SK-N-SH (cell line): ENCODE measurements at regions not wholly inside any gene's neighbourhood (a gene's known extent, or its start where the extent isn't known, plus 50 kb on each side); places are given as distances from the start of the nearest gene placed in this dataset.

Source experiments
- CTCF ChIA-PET: fragments of 300-600, 350-600 bp; formaldehyde crosslinking; extraction: SDS; loops from one replicate; lab custom pipeline; 2021; lab: Yijun Ruan, JAX
- POLR2A ChIA-PET: fragments of 350-600 bp; sonication (Branson Sonifier 250); formaldehyde crosslinking; extraction: SDS; loops from one replicate; lab custom pipeline; 2020; ENCODE audit warnings: antibody characterized with exemption, inconsistent platforms; lab: Yijun Ruan, JAX
- DNase-seq: peaks from one replicate; pipeline ENCODE4 v3.0.0; 2012
- H2AFZ ChIP-seq: fragments of 200-600 bp; sonication (generic); 2 replicates; pipeline ENCODE4 v1.8.1; 2016; ENCODE audit warnings: antibody characterized with exemption, mild to moderate bottlenecking, low read depth
- H3F3A ChIP-seq: fragments of 200-600 bp; sonication (generic); replicated peaks from 2 replicates; pipeline ENCODE3; 2016; ENCODE audit warnings: antibody characterized with exemption, mild to moderate bottlenecking; ENCODE audit not compliant: insufficient read depth
- H3K27ac ChIP-seq, 2 experiments: fragments of 200-500 bp in 1 of 2; fragments of 200-600 bp in 1 of 2; sonication (Bioruptor generic) in 1 of 2; sonication (generic), shearing (Covaris generic) in 1 of 2; 2 replicates each; pipeline versions ENCODE4 v1.5.1 to v1.6.1; 2014 to 2016; ENCODE audit warnings: low read depth in 2 of 2, inconsistent platforms in 1 of 2, low read length in 1 of 2, mild to moderate bottlenecking in 1 of 2, mixed read lengths in 1 of 2
- H3K27me3 ChIP-seq: fragments of 200-600 bp; sonication (generic), shearing (Covaris generic); 2 replicates; pipeline ENCODE4 v1.6.1; 2016; ENCODE audit warnings: mixed run types; ENCODE audit not compliant: insufficient read depth
- H3K36me3 ChIP-seq, 2 experiments: fragments of 200-500 bp in 1 of 2; fragments of 200-600 bp in 1 of 2; sonication (Bioruptor generic) in 1 of 2; sonication (generic) in 1 of 2; replicated peaks in 1 of 2; 2 replicates each; pipeline versions ENCODE3 to v1.5.1; 2014 to 2016; ENCODE audit warnings: low read length in 1 of 2, mild to moderate bottlenecking in 1 of 2; ENCODE audit not compliant: insufficient read depth in 2 of 2, control insufficient read depth in 1 of 2
- H3K4me1 ChIP-seq, 2 experiments: fragments of 200-500 bp in 1 of 2; fragments of 200-600 bp in 1 of 2; sonication (Bioruptor generic) in 1 of 2; sonication (generic), shearing (Covaris generic) in 1 of 2; 2 replicates each; pipeline versions ENCODE4 v1.5.1 to v1.6.1; 2014 to 2016; ENCODE audit warnings: low read depth in 1 of 2, low read length in 1 of 2, mixed run types in 1 of 2; ENCODE audit not compliant: insufficient read depth in 2 of 2, control insufficient read depth in 1 of 2
- H3K4me2 ChIP-seq: fragments of 200-600 bp; sonication (generic), shearing (Covaris generic); 2 replicates; pipeline ENCODE4 v1.6.1; 2017; ENCODE audit warnings: mixed run types
- H3K4me3 ChIP-seq, 2 experiments: fragments of 200-500 bp in 1 of 2; fragments of 200-600 bp in 1 of 2; sonication (Bioruptor generic) in 1 of 2; sonication (generic), shearing (Covaris generic) in 1 of 2; 2 replicates each; pipeline versions ENCODE4 v1.5.1 to v1.8.1; 2014 to 2016; ENCODE audit warnings: low read depth in 2 of 2, inconsistent platforms in 1 of 2, low read length in 1 of 2, mild to moderate bottlenecking in 1 of 2, mixed read lengths in 1 of 2, moderate library complexity in 1 of 2
- H3K79me2 ChIP-seq: fragments of 200-600 bp; sonication (generic); 2 replicates; pipeline ENCODE4 v1.8.1; 2017; ENCODE audit warnings: mild to moderate bottlenecking; ENCODE audit not compliant: insufficient read depth
- H3K9ac ChIP-seq: fragments of 200-600 bp; sonication (generic); 2 replicates; pipeline ENCODE4 v1.6.1; 2017; ENCODE audit warnings: mixed run types
- H3K9me2 ChIP-seq: fragments of 200-600 bp; sonication (generic); 2 replicates; pipeline ENCODE4 v1.6.1; 2017; ENCODE audit warnings: mixed run types
- H3K9me3 ChIP-seq: fragments of 200-600 bp; sonication (generic); 2 replicates; pipeline ENCODE4 v1.6.1; 2017; ENCODE audit warnings: mixed run types, mild to moderate bottlenecking, moderate library complexity
- H4K20me1 ChIP-seq: fragments of 200-600 bp; sonication (generic); 2 replicates; pipeline ENCODE4 v1.6.1; 2017; ENCODE audit warnings: mild to moderate bottlenecking, mixed run types; ENCODE audit not compliant: insufficient read depth
- CHD2 ChIP-seq: fragments of 150-350 bp; IDR thresholded peaks from 2 replicates; pipeline ENCODE4 v1.6.1; 2018; ENCODE audit warnings: low read length; ENCODE audit not compliant: partially characterized antibody
- CTCF ChIP-seq: fragments of 200-600 bp; sonication (generic); IDR thresholded peaks from 2 replicates; pipeline ENCODE4 v1.6.1; 2017; ENCODE audit warnings: antibody characterized with exemption, mild to moderate bottlenecking, moderate library complexity
- FOSL2 ChIP-seq: IDR thresholded peaks from 2 replicates; pipeline ENCODE4 v1.4.0; 2012; ENCODE audit warnings: low read depth, mild to moderate bottlenecking, moderate library complexity, borderline replicate concordance
- GABPA ChIP-seq: IDR thresholded peaks from 2 replicates; pipeline ENCODE4 v1.4.0; 2012; ENCODE audit warnings: low read depth, mild to moderate bottlenecking
- GATA2 ChIP-seq: sonication (generic); formaldehyde crosslinking; IDR thresholded peaks from 2 replicates; pipeline ENCODE4 v1.5.0; 2020; ENCODE audit warnings: mild to moderate bottlenecking, missing genetic modification reagents
- JUND ChIP-seq: IDR thresholded peaks from 2 replicates; pipeline ENCODE4 v1.4.0; 2012
- REST ChIP-seq: IDR thresholded peaks from 2 replicates; pipeline ENCODE4 v1.6.1; 2012; ENCODE audit warnings: mild to moderate bottlenecking, low read depth, low read length, moderate library complexity
- RXRA ChIP-seq: IDR thresholded peaks from 2 replicates; pipeline ENCODE4 v1.4.0; 2012; ENCODE audit warnings: low read depth, mild to moderate bottlenecking, borderline replicate concordance
- SMC3 ChIP-seq: IDR thresholded peaks from 2 replicates; pipeline ENCODE4 v1.6.1; 2012; ENCODE audit warnings: low read depth, low read length, improper control_type of control experiment
- YY1 ChIP-seq: IDR thresholded peaks from 2 replicates; pipeline ENCODE4 v1.4.0; 2012; ENCODE audit warnings: low read depth, mild to moderate bottlenecking
- WGBS: methylation state at CpG from one replicate; pipeline ENCODE4 v1.1.6; 2017; ENCODE audit warnings: low lambda C conversion rate; 5-methylcytosine and 5-hydroxymethylcytosine counted together
- TF ChIP-seq, protein P1 (sequence below): IDR thresholded peaks from 2 replicates; pipeline ENCODE4 v1.4.0; 2012; ENCODE audit warnings: low read depth

GRCh38 chr3:124306665-124307064 lies 314.7 kb upstream of the ROPN1 start:
- no peak for TF ChIP-seq CTCF
- no peak for TF ChIP-seq FOSL2
- no peak for TF ChIP-seq JUND
- TF ChIP-seq YY1, result no peak
- TF ChIP-seq, protein P1, sequence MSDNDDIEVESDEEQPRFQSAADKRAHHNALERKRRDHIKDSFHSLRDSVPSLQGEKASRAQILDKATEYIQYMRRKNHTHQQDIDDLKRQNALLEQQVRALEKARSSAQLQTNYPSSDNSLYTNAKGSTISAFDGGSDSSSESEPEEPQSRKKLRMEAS, result no peak
- TF ChIP-seq CHD2, result no peak
- no peak for TF ChIP-seq GABPA
- no peak for TF ChIP-seq REST
- no peak for TF ChIP-seq SMC3
- ChIA-PET POLR2A (no interaction called here), CTCF (interaction anchor here (1.6 kb wide), 1 partner anchor 11 kb away, joined by 6 read pairs; no protein-coding TSS in a partner anchor)
- DNase-seq, result no peak
- Histone ChIP-seq H3K4me1 (peaks cover 0 to 2% of the 10 kb centered on the region in 2 experiments; a peak in 2 of 4 replicates), H3K9me3 (peaks cover 14% of the 10 kb centered on the region), H3K9ac (no peak overlapping the region), H4K20me1 (no peaks in the 10 kb centered on the region), H3K9me2 (no peaks in the 10 kb centered on the region), H3K27me3 (no peaks in the 10 kb centered on the region), H2AFZ (no peak overlapping the region), H3K36me3 (peaks cover 4 to 8% of the 10 kb centered on the region in 2 experiments), H3K27ac (no peak overlapping the region), H3F3A (no peaks in the 10 kb centered on the region), H3K79me2 (no peaks in the 10 kb centered on the region), H3K4me3 (no peak overlapping the region), H3K4me2 (no peak overlapping the region)

- Histone ChIP-seq H3K9ac (no peak overlapping the region), H3K4me3 (no peak overlapping the region), H2AFZ (no peak overlapping the region), H3K4me1 (peaks cover 0 to 22% of the 10 kb centered on the region in 2 experiments; a peak in 3 of 4 replicates), H3F3A (peaks cover 12% of the 10 kb centered on the region), H3K9me2 (no peaks in the 10 kb centered on the region), H3K9me3 (no peaks in the 10 kb centered on the region), H3K36me3 (no peaks in the 10 kb centered on the region), H3K4me2 (no peak overlapping the region), H3K79me2 (no peaks in the 10 kb centered on the region), H4K20me1 (no peaks in the 10 kb centered on the region), H3K27me3 (no peaks in the 10 kb centered on the region), H3K27ac (0 out of 4 replicates have a peak overlapping the region, but pooled peaks of 1 of the 2 experiments have one; percentile 20)
- TF ChIP-seq, protein P1, result no peak
- no peak for TF ChIP-seq GATA2 (CRISPR knock-in tag)
- no peak for TF ChIP-seq RXRA
- no peak for TF ChIP-seq SMC3
- ChIA-PET POLR2A (no interaction called here), CTCF (no interaction called here)
- no peak for DNase-seq
- WGBS, result 97% methylated on average over 3 of the region's 3 CpGs
These were observed 321.7 kb upstream of the ROPN1 start for GRCh38 chr3:124313621-124314020.
